HEK293T (cell line): ENCODE measurements at regions not wholly inside any gene's neighbourhood (a gene's known extent, or its start where the extent isn't known, plus 50 kb on each side); places are given as distances from the start of the nearest gene placed in this dataset.

Experiments
- ARNT ChIP-seq: fragments of 450-650 bp; IDR thresholded peaks from 2 replicates; pipeline ENCODE4 v1.6.1; 2017; ENCODE audit warnings: mild to moderate bottlenecking
- FOXM1 ChIP-seq: fragments of 450-650 bp; IDR thresholded peaks from 2 replicates; pipeline ENCODE4 v1.6.1; 2017; ENCODE audit warnings: mild to moderate bottlenecking, borderline replicate concordance
- HDGF ChIP-seq: fragments of 450-650 bp; IDR thresholded peaks from 2 replicates; pipeline ENCODE4 v1.6.1; 2017; ENCODE audit warnings: antibody characterized with exemption, borderline replicate concordance
- L3MBTL2 ChIP-seq: fragments of 450-650 bp; conservative IDR thresholded peaks from 2 replicates; pipeline ENCODE4 v1.6.1; 2016; ENCODE audit warnings: mild to moderate bottlenecking
- SP1 ChIP-seq: fragments of 450-650 bp; IDR thresholded peaks from 2 replicates; pipeline ENCODE4 v1.6.1; 2017
- SUZ12 ChIP-seq: fragments of 450-650 bp; IDR thresholded peaks from 2 replicates; pipeline ENCODE4 v1.6.1; 2016; ENCODE audit warnings: mild to moderate bottlenecking
- TARDBP ChIP-seq: fragments of 450-650 bp; IDR thresholded peaks from 2 replicates; pipeline ENCODE4 v1.6.1; 2016

- no peak for TF ChIP-seq TARDBP
- no peak for TF ChIP-seq FOXM1
- TF ChIP-seq SUZ12: no peak
- no peak for TF ChIP-seq ARNT
- TF ChIP-seq SP1: no peak
- TF ChIP-seq HDGF: no peak
- no peak for TF ChIP-seq L3MBTL2
Measured at GRCh38 chr4:3364634-3365314, 72.0 kb downstream of the RGS12 start.
